OCI-LY7 (cell line): ENCODE measurements at regions not wholly inside any gene's neighbourhood (a gene's known extent, or its start where the extent isn't known, plus 50 kb on each side); places are given as distances from the start of the nearest gene placed in this dataset.

Experiments used
- BruUV-seq: library from RNA; stranded (reverse); fragments of 400-500 nt; replicated peaks from 2 replicates; lab custom pipeline; 2021; lab: Mats Ljungman, UMichigan
- CTCF ChIA-PET: fragments of 300-600 bp; sonication (Branson Sonifier 250); formaldehyde crosslinking; loops from one replicate; lab custom pipeline; 2022; ENCODE audit warnings: antibody characterized with exemption; ENCODE audit not compliant: unreplicated experiment; lab: Charles Lee
- POLR2A ChIA-PET: fragments of 300-600 bp; sonication (Branson Sonifier 250); formaldehyde crosslinking; loops from one replicate; lab custom pipeline; 2022; ENCODE audit warnings: antibody characterized with exemption; lab: Charles Lee
- DNase-seq: peaks from one replicate; pipeline ENCODE4 v3.0.0-alpha.2; 2015; ENCODE audit warnings: low spot score
- H2AFZ ChIP-seq: fragments of 200-600 bp; sonication (generic), shearing (Covaris generic); 2 replicates; pipeline ENCODE4 v1.6.1; 2014; ENCODE audit warnings: mild to moderate bottlenecking, antibody characterized with exemption, low read length, moderate library complexity
- H3K27ac ChIP-seq: fragments of 200-600 bp; sonication (generic); 2 replicates; pipeline ENCODE4 v1.5.1; 2014; ENCODE audit warnings: mixed run types, low read depth, mild to moderate bottlenecking, moderate library complexity, low read length, inconsistent platforms; ENCODE audit not compliant: poor library complexity, severe bottlenecking
- H3K36me3 ChIP-seq: fragments of 200-600 bp; sonication (generic); 2 replicates; pipeline ENCODE4 v1.6.1; 2014; ENCODE audit warnings: mild to moderate bottlenecking, antibody characterized with exemption, low read length, moderate library complexity, mixed read lengths; ENCODE audit not compliant: insufficient read depth
- H3K4me1 ChIP-seq: fragments of 200-600 bp; sonication (generic); 2 replicates; pipeline ENCODE4 v1.5.1; 2014; ENCODE audit warnings: mild to moderate bottlenecking, low read length; ENCODE audit not compliant: insufficient read depth, poor library complexity, severe bottlenecking
- H3K4me2 ChIP-seq: fragments of 200-600 bp; sonication (generic); 2 replicates; pipeline ENCODE4 v1.6.1; 2014; ENCODE audit warnings: mild to moderate bottlenecking, low read length
- H3K4me3 ChIP-seq: fragments of 200-600 bp; sonication (generic); 2 replicates; pipeline ENCODE4 v1.5.1; 2014; ENCODE audit warnings: mild to moderate bottlenecking, low read depth, low read length; ENCODE audit not compliant: poor library complexity, severe bottlenecking
- H3K79me2 ChIP-seq: fragments of 200-600 bp; sonication (generic); 2 replicates; pipeline ENCODE4 v1.6.1; 2016; ENCODE audit warnings: low read depth, mild to moderate bottlenecking, low read length, moderate library complexity, mixed read lengths; ENCODE audit not compliant: insufficient read depth
- H3K9me2 ChIP-seq: fragments of 200-600 bp; sonication (generic); 2 replicates; pipeline ENCODE4 v1.6.1; 2016; ENCODE audit warnings: mild to moderate bottlenecking, low read length, mixed read lengths; ENCODE audit not compliant: insufficient read depth
- H3K9me3 ChIP-seq: fragments of 200-600 bp; sonication (generic); 2 replicates; pipeline ENCODE4 v1.6.1; 2014; ENCODE audit warnings: mild to moderate bottlenecking, mixed run types, low read length, mixed read lengths
- H4K20me1 ChIP-seq: fragments of 200-600 bp; sonication (generic); 2 replicates; pipeline ENCODE4 v1.6.1; 2014; ENCODE audit warnings: mild to moderate bottlenecking, antibody characterized with exemption, low read length, moderate library complexity, mixed read lengths; ENCODE audit not compliant: insufficient read depth
- CTCF ChIP-seq: fragments of 200-600 bp; sonication (generic); conservative IDR thresholded peaks from 2 replicates; pipeline ENCODE4 v1.5.1; 2014; ENCODE audit warnings: mild to moderate bottlenecking, antibody characterized with exemption, low read length, moderate library complexity, mixed read lengths
- EZH2phosphoT487 ChIP-seq: fragments of 200-600 bp; sonication (generic); IDR thresholded peaks from 2 replicates; pipeline ENCODE4 v1.6.1; 2018; ENCODE audit warnings: low read depth, borderline replicate concordance, mild to moderate bottlenecking, mixed run types, antibody characterized with exemption, low read length, moderate library complexity, mixed read lengths
- intact Hi-C: fragments of 100-400 bp; cut with micrococcal nuclease; formaldehyde crosslinking; loops from one replicate; pipeline ENCODE4 v1.10.0; 2022; ENCODE audit not compliant: unreplicated experiment

DNA sequence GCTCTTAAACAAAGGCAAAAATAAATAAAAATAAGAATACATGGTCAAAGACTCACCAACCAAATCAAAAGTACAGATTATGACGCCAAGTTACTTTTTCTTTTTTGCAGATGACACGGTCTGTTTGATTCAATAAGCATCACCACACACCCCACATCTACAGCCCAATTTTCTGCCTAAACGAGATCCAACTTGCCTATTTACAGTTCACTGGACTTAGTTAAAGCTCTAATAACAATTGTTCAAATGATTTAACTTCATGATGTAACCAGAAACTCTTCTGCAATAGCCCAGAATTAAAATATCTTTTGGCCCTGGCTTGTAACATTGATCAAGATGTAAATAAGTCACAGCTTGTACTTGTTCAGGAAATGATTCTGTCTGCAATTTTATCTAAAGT is 590.3 kb upstream of the C9orf72 start:
- Histone ChIP-seq H3K4me1 (no peaks in the 10 kb centered on the region), H3K9me3 (no peaks in the 10 kb centered on the region), H4K20me1 (no peaks in the 10 kb centered on the region), H3K4me2 (no peak overlapping the region), H3K4me3 (no peak overlapping the region), H3K27ac (no peak overlapping the region), H3K36me3 (no peaks in the 10 kb centered on the region), H3K79me2 (no peaks in the 10 kb centered on the region), H3K9me2 (no peaks in the 10 kb centered on the region), H2AFZ (no peak overlapping the region)
- CTCF ChIA-PET = no interaction called here
- no peak for DNase-seq
- TF ChIP-seq EZH2phosphoT487 (no peak), CTCF (no peak)
- POLR2A ChIA-PET = no interaction called here
- intact Hi-C loops = no loop called here
- BruUV-seq = no TSS peak

DNA sequence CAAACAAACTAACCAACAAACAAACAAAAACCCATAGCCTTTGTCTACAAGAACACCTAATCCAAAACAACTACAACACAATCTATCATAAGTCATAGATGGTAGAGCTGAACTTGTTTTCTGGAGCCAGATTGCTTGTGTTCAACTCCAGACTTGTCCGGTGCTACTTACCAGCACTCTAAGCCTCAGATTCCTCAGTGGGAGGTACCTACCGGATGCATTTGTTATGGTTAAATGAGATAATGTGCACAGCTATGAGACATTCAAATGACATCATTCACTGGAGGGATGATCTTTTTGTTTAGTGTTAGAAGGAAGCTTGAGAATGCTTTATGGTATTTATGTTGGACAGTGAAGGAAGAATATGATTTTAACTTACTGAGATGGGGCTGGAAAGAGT is 592.9 kb upstream of the C9orf72 start:
- Histone ChIP-seq H3K79me2 (no peaks in the 10 kb centered on the region), H3K9me2 (no peaks in the 10 kb centered on the region), H3K4me3 (no peak overlapping the region), H3K4me1 (no peaks in the 10 kb centered on the region), H3K27ac (no peak overlapping the region), H2AFZ (no peak overlapping the region), H4K20me1 (no peaks in the 10 kb centered on the region), H3K9me3 (no peaks in the 10 kb centered on the region), H3K36me3 (no peaks in the 10 kb centered on the region), H3K4me2 (no peak overlapping the region)
- intact Hi-C loops = no loop called here
- TF ChIP-seq CTCF = no peak
- TF ChIP-seq EZH2phosphoT487 = no peak
- ChIA-PET CTCF (no interaction called here), POLR2A (no interaction called here)
- no TSS peak for BruUV-seq
- DNase-seq = no peak

GRCh38 chr9:28177142-28177541 is 603.9 kb upstream of the C9orf72 start:
- H2AFZ ChIP-seq = no peak overlapping the region
- no peaks in the 10 kb centered on the region for H3K36me3 ChIP-seq
- no peaks in the 10 kb centered on the region for H3K9me3 ChIP-seq
- no peak overlapping the region for H3K4me2 ChIP-seq
- no TSS peak for BruUV-seq
- H3K79me2 ChIP-seq = no peaks in the 10 kb centered on the region
- ChIA-PET CTCF (no interaction called here), POLR2A (no interaction called here)
- H3K4me1 ChIP-seq = no peaks in the 10 kb centered on the region
- intact Hi-C loops = no loop called here
- TF ChIP-seq CTCF = no peak
- TF ChIP-seq EZH2phosphoT487 = no peak
- no peak overlapping the region for H3K27ac ChIP-seq
- H3K4me3 ChIP-seq = no peak overlapping the region
- no peaks in the 10 kb centered on the region for H3K9me2 ChIP-seq
- H4K20me1 ChIP-seq = no peaks in the 10 kb centered on the region
- DNase-seq = no peak
